ENCODE measurements at regions not wholly inside any gene's neighbourhood (a gene's known extent, or its start where the extent isn't known, plus 50 kb on each side); places are given as distances from the start of the nearest gene placed in this dataset.

DNA sequence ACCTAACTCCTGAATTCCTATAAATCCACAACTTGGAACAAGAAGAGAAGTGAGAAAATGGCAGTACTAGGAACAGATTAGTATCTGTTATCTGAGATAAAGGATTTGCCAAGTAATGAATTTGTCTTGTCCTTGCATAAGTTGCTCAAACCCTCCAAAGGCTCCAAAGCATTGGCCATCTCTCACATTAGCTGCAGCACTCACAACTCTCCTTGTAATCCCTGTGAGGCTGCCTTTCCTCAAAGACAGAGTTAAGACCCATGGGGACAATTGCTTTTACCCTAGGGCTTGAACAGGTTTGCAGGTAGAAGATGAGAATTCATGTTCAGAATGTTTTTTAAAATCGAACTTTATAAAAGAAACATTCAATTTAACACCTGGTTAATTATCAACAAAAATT is 1702.2 kb downstream of the EFNB2 start:
- TF ChIP-seq, protein P1, sequence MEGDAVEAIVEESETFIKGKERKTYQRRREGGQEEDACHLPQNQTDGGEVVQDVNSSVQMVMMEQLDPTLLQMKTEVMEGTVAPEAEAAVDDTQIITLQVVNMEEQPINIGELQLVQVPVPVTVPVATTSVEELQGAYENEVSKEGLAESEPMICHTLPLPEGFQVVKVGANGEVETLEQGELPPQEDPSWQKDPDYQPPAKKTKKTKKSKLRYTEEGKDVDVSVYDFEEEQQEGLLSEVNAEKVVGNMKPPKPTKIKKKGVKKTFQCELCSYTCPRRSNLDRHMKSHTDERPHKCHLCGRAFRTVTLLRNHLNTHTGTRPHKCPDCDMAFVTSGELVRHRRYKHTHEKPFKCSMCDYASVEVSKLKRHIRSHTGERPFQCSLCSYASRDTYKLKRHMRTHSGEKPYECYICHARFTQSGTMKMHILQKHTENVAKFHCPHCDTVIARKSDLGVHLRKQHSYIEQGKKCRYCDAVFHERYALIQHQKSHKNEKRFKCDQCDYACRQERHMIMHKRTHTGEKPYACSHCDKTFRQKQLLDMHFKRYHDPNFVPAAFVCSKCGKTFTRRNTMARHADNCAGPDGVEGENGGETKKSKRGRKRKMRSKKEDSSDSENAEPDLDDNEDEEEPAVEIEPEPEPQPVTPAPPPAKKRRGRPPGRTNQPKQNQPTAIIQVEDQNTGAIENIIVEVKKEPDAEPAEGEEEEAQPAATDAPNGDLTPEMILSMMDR (IDR thresholded peaks at IDR 0.05; ENCODE audit: borderline replicate concordance, extremely low read depth, low read length, poor library complexity, severe bottlenecking), result no peak
- no peak for TF ChIP-seq EZH2 (IDR thresholded peaks at IDR 0.05; ENCODE audit: borderline replicate concordance, low read depth, low read length, severe bottlenecking)
